NOMO-1 (cell line): ENCODE measurements at regions not wholly inside any gene's neighbourhood (a gene's known extent, or its start where the extent isn't known, plus 50 kb on each side); places are given as distances from the start of the nearest gene placed in this dataset.
A peak's percentile ranks its signal among the peaks of the same experiment; 100 is the strongest.
"Not testable (repeated sequence)": the region's sequence is repeated elsewhere in the genome, so short reads cannot be mapped to it uniquely, and the experiment has no call there.

Source experiments
- DNase-seq, 2 experiments: peaks; one replicate each; lab custom pipeline; 2025; ENCODE audit not compliant: unreplicated experiment in 2 of 2; lab: John Stamatoyannopoulos, UW

DNA sequence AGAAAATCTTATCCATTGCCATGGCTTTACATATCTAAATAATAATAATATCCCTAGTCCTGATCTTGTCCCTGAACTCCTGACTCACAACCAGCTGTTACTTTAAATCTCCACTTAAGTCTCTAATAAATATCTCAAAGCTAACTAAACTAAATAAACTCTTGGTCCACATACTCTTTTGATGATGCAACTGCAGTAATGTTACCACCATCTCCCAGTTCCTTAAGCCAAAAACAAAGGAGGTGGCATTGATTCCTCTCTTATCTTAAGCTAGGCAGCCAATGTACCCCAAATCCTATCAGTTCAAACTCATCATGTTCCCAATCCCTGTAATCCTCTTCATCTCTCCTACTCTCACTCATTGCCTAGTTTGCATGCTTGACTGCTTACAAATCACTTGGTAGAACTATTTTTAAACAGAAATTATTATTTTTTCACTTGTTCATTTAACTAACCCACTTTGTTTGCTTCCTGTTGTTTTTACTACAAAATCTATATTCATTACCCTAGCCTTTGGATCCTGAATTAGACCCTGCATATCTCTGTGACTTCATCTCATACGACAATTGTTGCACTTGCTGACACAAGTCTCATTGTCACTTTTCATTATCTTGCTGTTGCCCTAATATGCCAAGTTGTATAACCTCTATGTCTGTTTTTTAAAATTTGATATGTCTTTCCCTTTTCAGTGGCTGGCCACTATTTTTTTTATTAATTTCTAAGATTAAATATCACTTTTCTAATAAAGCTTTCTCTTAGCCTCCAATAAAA, 462.2 kb downstream of the ZPLD1 start:
- DNase-seq: no peak

DNA sequence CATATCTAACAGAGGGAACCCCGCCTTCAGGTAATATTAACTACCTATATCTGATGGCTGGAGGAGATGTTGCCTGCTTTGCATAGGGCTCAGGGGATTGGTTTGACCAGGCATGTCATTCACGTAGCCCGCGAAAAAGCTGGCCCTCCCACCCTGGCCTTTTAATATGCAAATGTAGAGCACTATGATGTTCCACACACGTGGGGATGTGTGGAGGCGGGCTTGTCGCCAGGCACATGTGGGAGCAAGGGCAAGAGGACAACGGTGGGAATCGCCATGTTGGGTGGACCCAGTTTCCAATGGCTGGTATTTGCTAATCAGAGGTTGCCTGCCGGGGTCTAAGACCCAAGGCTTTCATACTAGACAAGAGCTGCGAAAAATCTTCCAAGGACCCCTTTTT, 469.8 kb downstream of the ZPLD1 start:
- DNase-seq: no peak

- no peak for DNase-seq
Measured at GRCh38 chr3:102905811-102906210, 471.0 kb downstream of the ZPLD1 start.

DNA sequence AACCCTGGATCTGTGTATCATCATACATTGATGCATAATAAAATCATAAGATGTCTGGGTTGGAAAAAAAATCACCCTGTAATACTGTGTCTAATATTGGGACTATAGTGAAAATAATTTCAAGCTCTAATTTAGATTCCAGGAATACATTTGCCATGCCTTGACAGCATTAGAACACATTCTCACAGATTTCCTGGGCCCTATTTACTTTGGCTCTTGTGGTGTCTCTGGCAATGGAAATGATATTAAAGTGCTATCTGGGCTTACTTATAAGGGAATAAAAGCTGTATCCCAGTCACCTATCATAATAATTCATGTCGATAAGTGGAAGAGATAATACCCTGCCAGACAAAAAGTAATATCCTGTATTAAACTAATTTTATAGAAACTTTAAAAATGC, 472.0 kb downstream of the ZPLD1 start:
- no peak for DNase-seq

DNA sequence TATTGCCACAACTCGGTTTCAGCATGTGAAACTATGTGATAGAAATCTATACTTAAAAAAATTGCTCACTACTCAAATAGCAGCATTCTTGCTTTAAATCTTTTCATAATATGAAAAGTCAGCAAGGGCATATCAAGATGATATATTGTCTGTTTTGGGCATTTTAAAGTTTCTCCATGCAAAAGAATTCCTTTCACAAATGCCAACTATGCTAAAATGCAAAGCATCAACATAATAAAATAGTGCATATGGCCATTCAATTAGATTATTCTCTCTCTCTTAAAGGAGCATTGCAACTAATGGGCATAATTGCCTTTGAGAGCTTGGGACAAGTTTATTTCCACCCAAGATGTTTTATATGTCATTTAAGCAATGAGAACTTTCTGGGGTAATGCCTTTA, 475.1 kb downstream of the ZPLD1 start:
- DNase-seq: no peak

- no peak for DNase-seq
Measured at GRCh38 chr3:102916532-102916931, 481.7 kb downstream of the ZPLD1 start.

DNA sequence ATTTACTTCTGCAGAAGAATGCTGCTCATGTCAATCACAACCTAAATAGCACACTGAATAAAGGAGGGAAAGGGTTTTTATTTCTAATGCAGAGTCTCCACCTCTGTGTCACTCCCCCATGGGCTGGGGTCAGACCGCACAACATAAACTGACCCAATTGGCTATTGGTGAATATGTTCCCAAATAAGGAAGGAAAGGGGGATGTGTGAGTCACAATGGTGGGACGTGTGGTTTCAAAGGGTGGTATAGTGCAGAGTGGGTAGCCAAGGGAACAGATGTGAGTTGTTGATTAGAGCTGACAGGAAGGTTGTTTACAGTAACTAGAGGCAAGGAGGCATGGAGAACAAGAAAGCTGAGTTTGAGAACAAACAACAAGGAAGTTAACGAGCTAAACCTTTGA, 491.8 kb downstream of the ZPLD1 start:
- no peak for DNase-seq

DNA sequence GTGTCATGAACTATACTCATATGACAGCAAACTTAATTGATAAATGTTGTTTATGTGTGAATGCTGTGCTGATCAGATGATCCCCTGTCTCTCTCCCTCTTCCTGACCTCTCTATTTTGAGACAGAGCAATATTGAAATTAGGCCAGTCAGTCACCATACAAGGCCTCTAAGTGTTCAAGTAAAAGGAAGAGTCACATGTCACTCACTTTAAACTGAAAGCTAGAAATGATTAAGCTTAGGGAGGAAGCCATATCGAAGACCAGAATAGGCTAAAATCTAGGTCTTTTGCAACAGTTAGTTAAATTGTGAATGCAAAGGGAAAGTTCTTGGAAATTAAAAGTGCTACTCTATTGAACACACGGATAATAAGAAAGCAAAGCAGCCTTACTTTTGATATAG, 498.6 kb downstream of the ZPLD1 start:
- DNase-seq: no peak

DNA sequence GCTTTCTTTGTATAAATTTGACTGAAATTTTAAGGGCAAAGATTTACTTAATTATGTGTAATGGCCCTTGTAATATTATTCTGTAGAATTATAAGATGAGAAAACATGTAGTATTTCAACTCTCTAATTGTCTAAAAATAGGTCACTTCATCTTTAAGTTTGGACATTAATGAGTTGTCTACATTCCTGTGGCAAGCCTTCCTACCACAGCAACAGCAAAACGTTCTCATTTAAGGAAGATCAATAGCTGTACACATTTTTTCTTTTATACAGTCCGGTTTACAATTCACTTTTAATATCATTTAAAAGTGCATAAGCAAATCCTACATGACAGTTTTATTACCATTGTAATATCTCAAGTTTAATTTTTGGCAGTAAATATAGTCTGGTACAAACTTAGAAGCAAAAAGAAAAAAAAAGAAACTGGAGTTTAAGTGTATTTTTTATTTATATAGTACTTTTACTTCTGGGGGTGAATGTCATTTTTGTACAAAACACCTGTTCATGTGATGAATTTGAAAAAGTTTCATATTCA, 501.8 kb downstream of the ZPLD1 start:
- no peak for DNase-seq

DNA sequence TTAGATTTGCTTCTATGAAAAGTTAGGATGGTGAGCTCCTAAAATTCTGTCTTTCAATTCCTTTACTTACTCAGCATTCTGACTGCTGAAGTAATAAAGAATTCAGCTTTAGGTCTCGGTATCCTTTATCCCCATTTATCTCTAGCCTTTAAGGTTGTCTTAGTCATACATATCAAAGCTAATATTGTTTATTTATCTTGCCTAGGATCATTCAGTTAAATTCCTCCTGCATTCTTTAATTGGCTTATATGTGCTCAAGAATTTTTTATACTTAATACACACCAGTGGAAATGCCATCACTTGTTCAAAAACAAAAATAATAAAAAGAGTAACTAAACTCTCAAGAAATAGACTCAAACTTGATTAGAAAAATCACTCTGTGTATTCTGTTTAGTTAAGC, 507.0 kb downstream of the ZPLD1 start:
- no peak for DNase-seq

DNA sequence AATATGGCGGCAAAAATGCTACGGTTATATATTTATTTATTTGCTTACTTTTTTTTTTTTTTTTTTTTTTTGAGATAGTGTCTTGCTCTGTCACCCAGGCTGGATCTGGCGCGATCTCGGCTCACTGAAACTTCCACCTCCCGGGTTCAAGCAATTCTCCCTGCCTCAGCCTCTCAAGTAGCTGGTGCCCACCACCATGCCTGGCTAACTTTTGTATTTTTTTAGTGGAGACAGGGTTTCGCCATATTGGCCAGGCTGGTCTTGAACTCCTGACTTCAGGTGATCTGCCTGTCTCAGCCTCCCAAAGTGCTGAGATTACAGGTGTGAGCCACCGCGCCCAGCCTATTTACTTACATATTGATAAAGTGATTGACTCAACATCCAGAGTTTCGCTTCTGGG, 511.6 kb downstream of the ZPLD1 start:
- DNase-seq: not testable (repeated sequence)

DNA sequence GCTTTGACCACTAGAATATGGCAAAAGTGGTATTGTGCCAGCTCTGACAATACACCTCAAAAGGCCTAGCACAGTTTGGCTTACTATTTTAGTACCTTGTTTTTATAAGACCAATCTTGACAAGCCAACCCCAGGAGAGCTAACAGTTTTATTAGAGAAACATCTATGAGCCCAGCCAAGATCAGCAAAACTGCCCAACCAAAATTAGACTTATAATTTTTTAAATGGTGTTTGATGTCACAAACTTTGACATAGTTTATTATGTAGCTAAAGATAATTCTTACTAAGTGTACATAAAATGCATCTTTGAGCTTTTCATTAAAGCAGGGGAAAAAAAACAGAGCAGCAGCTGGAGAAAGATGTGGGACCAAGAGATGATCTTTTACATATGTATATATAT, 537.5 kb downstream of the ZPLD1 start:
- no peak for DNase-seq

DNA sequence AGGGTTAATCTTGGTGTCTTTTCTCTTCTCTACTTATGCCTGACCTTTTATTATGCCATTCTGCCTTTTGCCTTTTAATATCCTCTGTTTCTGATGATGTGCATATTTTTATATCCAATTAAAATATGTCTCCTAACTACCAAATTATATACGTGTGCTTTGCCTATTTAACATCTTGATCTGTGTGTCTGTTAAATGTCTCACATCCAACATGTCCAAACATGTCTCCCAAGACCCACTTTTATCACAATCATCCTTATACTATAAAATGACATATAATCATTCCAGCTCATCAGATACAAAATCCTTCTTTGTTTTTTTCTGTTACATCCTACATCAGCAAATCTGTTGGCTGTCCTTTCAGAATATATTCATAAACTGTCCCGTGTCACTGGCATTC, 539.5 kb downstream of the ZPLD1 start:
- no peak for DNase-seq

- DNase-seq: no peak
Measured at GRCh38 chr3:102979191-102979590, 544.4 kb downstream of the ZPLD1 start.

DNA sequence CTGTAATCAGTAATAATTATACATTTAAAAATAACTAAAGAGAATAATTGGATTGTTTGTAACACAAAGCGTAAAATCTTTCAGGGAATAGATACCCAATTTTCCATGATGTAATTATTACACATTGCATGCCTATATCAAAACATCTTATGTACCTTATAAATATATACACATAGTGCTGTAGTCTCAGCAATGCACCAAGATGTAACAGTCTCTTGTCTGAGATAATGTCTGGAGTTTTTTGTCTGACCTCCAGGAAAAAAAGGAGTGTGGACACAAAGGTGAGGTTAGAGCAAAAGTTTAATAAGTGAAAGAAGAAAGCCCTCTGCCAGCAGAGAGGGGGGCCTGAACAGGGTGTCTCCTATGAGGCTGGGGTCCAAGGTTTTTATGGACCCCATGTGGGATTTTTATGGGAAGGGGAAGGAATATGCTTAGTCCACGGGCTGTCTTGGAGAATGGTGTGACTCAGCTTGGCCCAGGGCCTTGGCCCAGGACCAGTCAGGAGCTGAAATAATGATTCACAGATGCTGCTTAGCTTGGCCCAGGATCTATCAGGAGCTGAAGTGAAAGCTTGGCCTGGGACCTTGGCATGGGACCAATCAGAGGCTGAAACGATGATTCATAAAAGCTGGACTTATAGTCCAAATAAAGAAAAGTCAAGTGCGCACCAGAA, 545.0 kb downstream of the ZPLD1 start:
- no peak for DNase-seq

DNA sequence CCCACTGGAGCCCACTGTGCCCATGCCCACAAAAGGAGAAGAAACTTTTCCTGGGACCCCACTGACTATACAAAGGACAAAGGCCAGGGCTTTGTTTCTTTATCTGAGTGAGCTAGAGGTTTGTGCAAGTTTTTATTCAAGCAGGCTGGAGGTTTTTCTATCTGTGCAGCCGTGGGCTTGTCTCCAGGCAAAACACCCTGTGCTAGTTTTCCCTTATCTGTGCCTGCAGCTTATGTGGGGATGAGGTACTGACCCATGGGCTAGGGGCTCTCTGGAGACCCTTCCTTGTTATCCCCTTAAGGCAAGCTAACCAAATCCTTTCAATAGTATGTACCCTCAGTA, 545.5 kb downstream of the ZPLD1 start:
- DNase-seq: no peak

DNA sequence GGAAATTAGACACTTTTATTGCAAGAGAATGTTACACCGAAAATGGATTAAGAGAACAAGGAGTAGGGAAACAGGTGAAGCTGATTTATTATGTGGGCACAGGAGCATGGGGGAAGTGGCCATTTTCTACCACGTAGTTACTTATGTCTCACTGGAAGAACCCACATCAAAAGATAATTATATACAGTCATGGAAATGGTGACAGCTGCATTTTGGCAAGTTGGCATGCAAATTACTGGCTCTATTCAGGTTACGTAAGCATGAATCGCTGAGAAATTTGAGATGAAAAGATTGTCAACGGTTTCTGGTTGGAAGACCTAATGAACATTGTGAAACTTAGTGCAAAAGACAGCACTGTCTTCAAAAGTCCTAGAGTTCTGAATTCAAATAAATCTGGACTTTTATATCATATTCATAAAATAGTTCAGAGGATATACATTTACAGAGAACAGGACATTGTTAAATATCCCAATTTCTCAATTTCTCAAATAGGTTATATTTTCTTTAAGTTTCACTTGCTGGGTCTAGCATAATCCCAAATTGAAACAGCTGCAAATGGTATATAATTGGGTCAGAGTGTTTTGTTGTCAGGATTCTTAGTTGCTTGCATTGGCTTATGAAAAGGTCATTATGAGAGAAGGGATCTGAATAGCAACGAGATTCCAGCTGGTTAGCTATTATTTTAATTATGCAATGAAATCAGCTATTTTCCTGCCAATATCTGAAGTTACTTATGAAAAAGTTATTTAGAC, 567.8 kb downstream of the ZPLD1 start:
- DNase-seq: peak; percentile 55 to 82

DNA sequence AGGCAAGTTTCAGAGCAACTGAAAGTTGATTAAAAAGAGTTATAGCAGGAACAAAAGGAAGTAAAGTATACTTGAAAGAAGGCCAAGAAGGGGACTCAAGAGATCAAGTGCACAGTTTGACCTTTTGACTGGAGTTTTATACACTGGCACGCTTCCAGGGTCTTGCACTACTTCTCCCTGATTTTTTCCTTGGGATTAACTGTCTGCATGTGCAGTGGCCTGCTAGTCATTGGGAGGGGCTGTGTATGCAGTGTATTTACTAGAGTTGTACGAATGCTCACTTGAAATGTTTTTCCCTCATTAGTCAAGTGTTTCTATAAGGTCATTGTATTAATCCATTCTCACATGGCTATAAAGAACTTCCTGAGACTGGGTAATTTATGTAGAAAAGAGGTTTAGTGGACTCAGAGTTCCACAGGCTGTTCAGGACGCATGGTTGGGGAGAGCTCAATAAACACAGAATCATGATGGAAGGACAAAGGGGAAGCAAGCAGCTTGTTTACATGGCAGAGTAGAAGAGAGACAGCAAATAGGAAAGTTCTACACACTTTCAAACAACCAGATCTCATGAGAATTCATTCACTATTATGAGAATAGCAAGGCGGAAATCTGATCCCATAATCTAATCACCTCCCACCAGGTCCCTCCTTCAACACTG, 571.8 kb downstream of the ZPLD1 start:
- no peak for DNase-seq

DNA sequence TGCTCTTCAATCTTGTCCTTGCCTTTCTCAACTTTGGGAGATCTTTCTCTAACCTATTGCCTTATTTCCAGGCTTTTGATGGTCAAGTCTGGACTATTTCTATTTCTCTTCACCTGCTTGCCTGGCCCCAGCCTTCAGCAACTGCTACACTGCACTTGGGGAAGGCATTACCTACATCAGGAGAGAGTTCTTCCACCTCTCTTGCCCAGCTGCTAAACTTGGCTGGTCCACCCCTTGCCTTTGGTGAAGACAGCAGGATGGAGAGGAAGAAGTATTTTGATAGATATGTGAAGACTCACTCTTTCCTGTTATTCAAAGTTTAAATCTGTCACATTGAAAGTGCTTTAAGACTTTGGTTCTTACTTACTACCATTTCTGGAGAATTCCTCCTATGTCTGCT, 574.8 kb downstream of the ZPLD1 start:
- no peak for DNase-seq

GRCh38 chr3:103025880-103026279, 591.1 kb downstream of the ZPLD1 start:
- DNase-seq: no peak

DNA sequence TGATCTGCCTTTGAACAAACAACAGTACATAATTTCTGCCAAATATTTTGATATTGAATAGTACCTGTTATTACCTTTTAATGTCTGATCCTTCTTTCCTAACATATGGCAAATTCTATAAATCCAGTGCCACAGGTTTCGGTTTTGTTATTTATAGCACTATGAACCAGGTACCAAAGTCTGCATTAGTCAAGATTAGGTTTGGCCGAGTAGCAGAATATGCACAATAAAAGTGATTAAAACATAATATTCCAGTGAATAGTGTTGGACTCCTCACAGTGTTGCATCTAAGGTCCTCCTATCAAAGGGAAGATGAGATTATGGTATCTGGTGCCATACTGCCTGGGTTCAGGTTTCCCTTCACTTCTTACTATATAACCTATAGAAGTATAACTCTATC, 599.0 kb downstream of the ZPLD1 start:
- no peak for DNase-seq
